GM12878 (cell line): ENCODE measurements at regions not wholly inside any gene's neighbourhood (a gene's known extent, or its start where the extent isn't known, plus 50 kb on each side); places are given as distances from the start of the nearest gene placed in this dataset.

Experiments
- ATAC-seq: fragments of 200-7000 bp; cut with Tn5 transposase; 3 replicates; pipeline ENCODE4 v1.9.1; 2020; ENCODE audit warnings: mild to moderate bottlenecking, moderate library complexity
- BruUV-seq: library from RNA; stranded (reverse); fragments of 400-500 nt; replicated peaks from 2 replicates; lab custom pipeline; 2021; lab: Mats Ljungman, UMichigan
- CTCF ChIA-PET: fragments of 300-600 bp; sonication (Branson Sonifier 250); formaldehyde crosslinking; extraction: SDS; loops from one replicate; lab custom pipeline; 2021; ENCODE audit warnings: inconsistent platforms; lab: Yijun Ruan, JAX
- POLR2A ChIA-PET: fragments of 350-600 bp; formaldehyde crosslinking; extraction: SDS; loops from one replicate; lab custom pipeline; 2021; ENCODE audit warnings: inconsistent platforms; lab: Charles Lee
- RAD21 ChIA-PET: fragments of 300-600 bp; sonication (Branson Sonifier 250); formaldehyde crosslinking; loops from one replicate; lab custom pipeline; 2023; ENCODE audit warnings: antibody characterized with exemption; ENCODE audit not compliant: unreplicated experiment; lab: Charles Lee
- SMC1A ChIA-PET: fragments of 300-600 bp; sonication (Branson Sonifier 250); formaldehyde crosslinking; loops from one replicate; lab custom pipeline; 2023; ENCODE audit not compliant: unreplicated experiment, uncharacterized antibody; lab: Charles Lee
- DNase-seq: peaks from one replicate; pipeline ENCODE4 v3.0.0-alpha.2; 2011; ENCODE audit warnings: low read depth, low spot score
- FAIRE-seq: peaks from 3 replicates; lab custom pipeline; 2011; peaks lifted over from hg19 to GRCh38; lab: Jason Lieb, UNC
- H2AFZ ChIP-seq: 2 replicates; pipeline ENCODE4 v1.6.0; 2011; ENCODE audit warnings: low read depth, low read length, control low read depth; ENCODE audit not compliant: control insufficient read depth
- H3K27ac ChIP-seq: 2 replicates; pipeline ENCODE4 v1.5.1; 2011; ENCODE audit warnings: control low read depth; ENCODE audit not compliant: control insufficient read depth, insufficient read depth
- H3K27me3 ChIP-seq, 2 experiments: replicated peaks in 1 of 2; 2 replicates each; pipeline versions ENCODE4 v1.6.0 to v1.6.1; 2011; ENCODE audit warnings: low read length in 1 of 2; ENCODE audit not compliant: control insufficient read depth in 2 of 2, insufficient read depth in 2 of 2
- H3K36me3 ChIP-seq, 2 experiments: 2 replicates each; pipeline ENCODE4 v1.5.1; 2011; ENCODE audit warnings: low read length in 1 of 2; ENCODE audit not compliant: control insufficient read depth in 2 of 2, insufficient read depth in 2 of 2
- H3K4me1 ChIP-seq: 2 replicates; pipeline ENCODE4 v1.6.1; 2011; ENCODE audit warnings: mild to moderate bottlenecking, low read length, moderate library complexity, mixed read lengths; ENCODE audit not compliant: control insufficient read depth, insufficient read depth
- H3K4me2 ChIP-seq: 2 replicates; pipeline ENCODE4 v1.6.0; 2011; ENCODE audit warnings: control low read depth; ENCODE audit not compliant: control insufficient read depth, insufficient read depth
- H3K4me3 ChIP-seq: fragments of 200-600 bp; sonication (generic); 2 replicates; pipeline ENCODE4 v1.5.1; 2016
- H3K79me2 ChIP-seq: 2 replicates; pipeline ENCODE4 v1.6.0; 2011; ENCODE audit warnings: low read length; ENCODE audit not compliant: control insufficient read depth, insufficient read depth
- H3K9ac ChIP-seq: 2 replicates; pipeline ENCODE4 v1.8.0; 2011; ENCODE audit warnings: low read length, control low read depth, mixed read lengths; ENCODE audit not compliant: control insufficient read depth, insufficient read depth
- H3K9me3 ChIP-seq: replicated peaks from 3 replicates; pipeline ENCODE4 v1.5.1; 2011; ENCODE audit warnings: mild to moderate bottlenecking, low read length; ENCODE audit not compliant: control insufficient read depth, insufficient read depth
- H4K20me1 ChIP-seq: 2 replicates; pipeline ENCODE4 v1.6.0; 2011; ENCODE audit not compliant: control insufficient read depth, insufficient read depth
- BCL11A ChIP-seq: IDR thresholded peaks from 2 replicates; pipeline ENCODE4 v1.6.1; 2011; ENCODE audit warnings: low read depth, low read length
- CEBPZ ChIP-seq: fragments of 150-350 bp; IDR thresholded peaks from 2 replicates; pipeline ENCODE4 v1.6.1; 2016; ENCODE audit warnings: low read depth, low read length
- CHD4 ChIP-seq: fragments of 200-600 bp; sonication (generic); IDR thresholded peaks from 2 replicates; pipeline ENCODE4 v1.6.1; 2016; ENCODE audit warnings: mild to moderate bottlenecking
- MYC ChIP-seq: IDR thresholded peaks from 2 replicates; pipeline ENCODE4 v1.6.1; 2011; ENCODE audit warnings: mild to moderate bottlenecking, low read length, moderate library complexity, inconsistent platforms; ENCODE audit not compliant: insufficient read depth, insufficient replicate concordance, insufficient read length, severe bottlenecking
- NFIC ChIP-seq: IDR thresholded peaks from 2 replicates; pipeline ENCODE4 v1.6.1; 2012; ENCODE audit warnings: low read depth, mild to moderate bottlenecking, inconsistent platforms, low read length, moderate library complexity
- NFYA ChIP-seq: IDR thresholded peaks from 2 replicates; pipeline ENCODE4 v1.6.1; 2011; ENCODE audit warnings: low read depth, mild to moderate bottlenecking, low read length, improper control_type of control experiment, borderline replicate concordance
- NR2C2 ChIP-seq: IDR thresholded peaks from 2 replicates; pipeline ENCODE4 v1.6.1; 2011; ENCODE audit warnings: borderline replicate concordance, low read depth; ENCODE audit not compliant: control insufficient read depth, insufficient read length
- RAD51 ChIP-seq: fragments of 450-650 bp; IDR thresholded peaks from 2 replicates; pipeline ENCODE4 v1.6.1; 2016; ENCODE audit warnings: moderate library complexity, mild to moderate bottlenecking, inconsistent platforms
- RUNX3 ChIP-seq: IDR thresholded peaks from 2 replicates; pipeline ENCODE4 v1.6.1; 2012; ENCODE audit warnings: low read length, inconsistent platforms
- TCF3 ChIP-seq: IDR thresholded peaks from 2 replicates; pipeline ENCODE4 v1.6.1; 2012; ENCODE audit warnings: low read depth, mild to moderate bottlenecking, low read length, borderline replicate concordance; ENCODE audit not compliant: insufficient read depth
- TCF7 ChIP-seq: IDR thresholded peaks from 2 replicates; pipeline ENCODE4 v1.6.1; 2014; ENCODE audit warnings: antibody characterized with exemption, borderline replicate concordance
- ZNF24 ChIP-seq: fragments of 450-650 bp; IDR thresholded peaks from 2 replicates; pipeline ENCODE4 v1.6.1; 2017; ENCODE audit warnings: antibody characterized with exemption, mild to moderate bottlenecking
- ZZZ3 ChIP-seq: IDR thresholded peaks from 2 replicates; pipeline ENCODE4 v1.6.1; 2011; ENCODE audit warnings: low read depth; ENCODE audit not compliant: control insufficient read depth, insufficient read length
- WGBS: methylation state at CpG from one replicate; pipeline ENCODE4 v1.1.6; 2016; ENCODE audit warnings: low lambda C conversion rate; ENCODE audit not compliant: insufficient replicate concordance, insufficient coverage; ENCODE audit errors: missing lambda C conversion rate; 5-methylcytosine and 5-hydroxymethylcytosine counted together
- in situ Hi-C: fragments of 300-500 bp; cut with MboI; formaldehyde crosslinking; loops from 9 replicates; pipeline ENCODE4 v1.14.3; 2018; ENCODE audit warnings: mixed read lengths
- intact Hi-C: fragments of 100-400 bp; cut with micrococcal nuclease; formaldehyde crosslinking; loops from one replicate; pipeline ENCODE4 v1.14.2; 2022; ENCODE audit not compliant: unreplicated experiment

GRCh38 chr5:89850513-89850865 lies 559.1 kb downstream of the CETN3 start:
- Histone ChIP-seq H3K79me2 (no peaks in the 10 kb centered on the region), H3K9me3 (no peaks in the 10 kb centered on the region), H3K4me2 (no peak overlapping the region), H3K4me3 (no peak overlapping the region), H3K27ac (peak overlapping the region; percentile 34; the same call in 1 of the 2 replicates), H3K36me3 (no peaks in the 10 kb centered on the region), H4K20me1 (no peaks in the 10 kb centered on the region)
- RAD21 ChIA-PET, result interaction anchor here (1.7 kb wide), 1 partner anchor 79 kb away, joined by 4 read pairs; no protein-coding TSS in a partner anchor
- no peak for FAIRE-seq
- ATAC-seq, result peak; percentile 41
- intact Hi-C loops, result no loop called here
- TF ChIP-seq ZNF24 (no peak), ZZZ3 (no peak), TCF3 (no peak), NFIC (peak; percentile 40; the same call in 1 of the 2 replicates), CHD4 (no peak), RUNX3 (peak; percentile 5; the same call in 1 of the 2 replicates)
- TF ChIP-seq, all 136 proteins: peak for 2
- no TSS peak for BruUV-seq
- H2AFZ ChIP-seq, result peak overlapping the region; percentile 8; the same call in 1 of the 2 replicates
- DNase-seq, result no peak
- SMC1A ChIA-PET, result interaction anchor here (1.0 kb wide), 2 partner anchors 9 to 382 kb away, joined by 3 to 5 read pairs; no protein-coding TSS in a partner anchor
- peaks cover 12% of the 10 kb centered on the region for H3K4me1 ChIP-seq
- CTCF ChIA-PET, result interaction anchor here (0.6 to 1.2 kb wide), 3 partner anchors 9 to 1136 kb away, joined by 3 to 4 read pairs (median 4); no protein-coding TSS in a partner anchor
- in situ Hi-C loops, result no loop called here
- H3K27me3 ChIP-seq, result no peaks in the 10 kb centered on the region
- POLR2A ChIA-PET, result no interaction called here
- no peak overlapping the region for H3K9ac ChIP-seq

- H2AFZ ChIP-seq, result peak overlapping the region; percentile 31
- BruUV-seq, result no TSS peak
- H3K36me3 ChIP-seq, result no peaks in the 10 kb centered on the region
- H3K27me3 ChIP-seq, result no peaks in the 10 kb centered on the region
- no peak overlapping the region for H3K9ac ChIP-seq
- no peaks in the 10 kb centered on the region for H3K79me2 ChIP-seq
- DNase-seq (no peak), ATAC-seq (peak; percentile 76), FAIRE-seq (peak; percentile 74)
- intact Hi-C loops, result no loop called here
- CTCF ChIA-PET, result interaction anchor here (0.6 to 1.2 kb wide), 3 partner anchors 10 to 1136 kb away, joined by 3 to 4 read pairs (median 4); no protein-coding TSS in a partner anchor
- SMC1A ChIA-PET, result interaction anchor here (1.0 kb wide), 1 partner anchor 382 kb away, joined by 3 read pairs; no protein-coding TSS in a partner anchor
- peak overlapping the region; percentile 34; the same call in 1 of the 2 replicates for H3K27ac ChIP-seq
- WGBS, result 6% methylated on average over 1 of the region's 1 CpG
- H3K9me3 ChIP-seq, result no peaks in the 10 kb centered on the region
- RAD21 ChIA-PET, result interaction anchor here (1.7 kb wide), 1 partner anchor 79 kb away, joined by 4 read pairs; no protein-coding TSS in a partner anchor
- no peak overlapping the region for H3K4me2 ChIP-seq
- no peak overlapping the region for H3K4me3 ChIP-seq
- peaks cover 12% of the 10 kb centered on the region for H3K4me1 ChIP-seq
- POLR2A ChIA-PET, result no interaction called here
- no peaks in the 10 kb centered on the region for H4K20me1 ChIP-seq
- in situ Hi-C loops, result no loop called here
- no peak for TF ChIP-seq MYC
- no peak for TF ChIP-seq CEBPZ
- TF ChIP-seq RAD51, result peak; percentile 62; the same call in 1 of the 2 replicates
- no peak for TF ChIP-seq BCL11A
- no peak for TF ChIP-seq NFYA
- TF ChIP-seq ZZZ3, result no peak
- no peak for TF ChIP-seq TCF7
- peak; percentile 84 for TF ChIP-seq RUNX3
- peak; percentile 60; the same call in 1 of the 2 replicates for TF ChIP-seq NFIC
- TF ChIP-seq NR2C2, result no peak
Observed at GRCh38 chr5:89849830-89850512, 559.6 kb downstream of the CETN3 start.
